Activated CD8-positive, alpha-beta memory T cell treated with anti-CD3 and anti-CD28 coated beads for 48 hours (primary cell): ENCODE measurements at regions not wholly inside any gene's neighbourhood (a gene's known extent, or its start where the extent isn't known, plus 50 kb on each side); places are given as distances from the start of the nearest gene placed in this dataset.

Source experiments
- DNase-seq, 3 experiments: peaks; one replicate each; pipeline ENCODE4 v3.0.0-alpha.2; 2020; ENCODE audit warnings: low read depth in 2 of 3, low spot score in 2 of 3

- DNase-seq, result no peak
These were observed 277.1 kb downstream of the KLF12 start for GRCh38 chr13:73857106-73857505.

GRCh38 chr13:73851104-73851503 is 283.1 kb downstream of the KLF12 start:
- DNase-seq, result no peak

- DNase-seq, result no peak
These were observed 283.9 kb downstream of the KLF12 start for GRCh38 chr13:73850104-73850873.

- DNase-seq, result no peak
These were observed 284.9 kb downstream of the KLF12 start for GRCh38 chr13:73849292-73849691.

GRCh38 chr13:73844986-73845385 is 289.2 kb downstream of the KLF12 start:
- no peak for DNase-seq

- DNase-seq, result no peak
These were observed 291.6 kb downstream of the KLF12 start for GRCh38 chr13:73842626-73843025.

GRCh38 chr13:73842184-73842583 is 292.0 kb downstream of the KLF12 start:
- no peak for DNase-seq

- no peak for DNase-seq
These were observed 297.1 kb downstream of the KLF12 start for GRCh38 chr13:73837147-73837546.

- no peak for DNase-seq
These were observed 299.0 kb downstream of the KLF12 start for GRCh38 chr13:73835138-73835721.

- no peak for DNase-seq
These were observed 300.7 kb downstream of the KLF12 start for GRCh38 chr13:73833325-73834070.

GRCh38 chr13:73832825-73833224 is 301.4 kb downstream of the KLF12 start:
- no peak for DNase-seq

- no peak for DNase-seq
These were observed 302.0 kb downstream of the KLF12 start for GRCh38 chr13:73832128-73832588.

GRCh38 chr13:73829416-73829815 is 304.8 kb downstream of the KLF12 start:
- DNase-seq, result no peak

- DNase-seq, result no peak
These were observed 305.4 kb downstream of the KLF12 start for GRCh38 chr13:73828811-73829210.

GRCh38 chr13:73827434-73827833 is 306.8 kb downstream of the KLF12 start:
- no peak for DNase-seq

- no peak for DNase-seq
These were observed 309.1 kb downstream of the KLF12 start for GRCh38 chr13:73825143-73825542.

- no peak for DNase-seq
These were observed 311.3 kb downstream of the KLF12 start for GRCh38 chr13:73822668-73823592.

- no peak for DNase-seq
These were observed 313.5 kb downstream of the KLF12 start for GRCh38 chr13:73820688-73821087.

GRCh38 chr13:73820285-73820684 is 313.9 kb downstream of the KLF12 start:
- no peak for DNase-seq

GRCh38 chr13:73819711-73820110 is 314.5 kb downstream of the KLF12 start:
- no peak for DNase-seq

GRCh38 chr13:73816702-73817101 is 317.5 kb downstream of the KLF12 start:
- no peak for DNase-seq
